ENCODE measurements at regions not wholly inside any gene's neighbourhood (a gene's known extent, or its start where the extent isn't known, plus 50 kb on each side); places are given as distances from the start of the nearest gene placed in this dataset.
"Not testable (repeated sequence)": the region's sequence is repeated elsewhere in the genome, so short reads cannot be mapped to it uniquely, and the experiment has no call there.

- DNase-seq (ENCODE audit: low read depth in 2 of 2), result not testable (repeated sequence)
These were observed 63.9 kb downstream of the RWDD3 start for GRCh38 chr1:95297906-95298305.

- no peak for DNase-seq (ENCODE audit: low read depth in 2 of 2)
These were observed 67.1 kb downstream of the RWDD3 start for GRCh38 chr1:95301091-95301490.

- DNase-seq (ENCODE audit: low read depth in 2 of 2), result no peak
These were observed 67.6 kb downstream of the RWDD3 start for GRCh38 chr1:95301614-95302013.

GRCh38 chr1:95304803-95305202 lies 70.8 kb downstream of the RWDD3 start:
- no peak for DNase-seq (ENCODE audit: low read depth in 2 of 2)

GRCh38 chr1:95308276-95309030 lies 74.4 kb downstream of the RWDD3 start:
- no peak for DNase-seq (ENCODE audit: low read depth in 2 of 2)

GRCh38 chr1:95309031-95309471 lies 75.0 kb downstream of the RWDD3 start:
- DNase-seq (ENCODE audit: low read depth in 2 of 2), result no peak

- no peak for DNase-seq (ENCODE audit: low read depth in 2 of 2)
These were observed 77.0 kb downstream of the RWDD3 start for GRCh38 chr1:95311014-95311413.

- no peak for DNase-seq (ENCODE audit: low read depth in 2 of 2)
These were observed 77.8 kb downstream of the RWDD3 start for GRCh38 chr1:95311762-95312161.

GRCh38 chr1:95312181-95312580 lies 78.2 kb downstream of the RWDD3 start:
- DNase-seq (ENCODE audit: low read depth in 2 of 2), result no peak

- DNase-seq (ENCODE audit: low read depth in 2 of 2), result no peak
These were observed 79.5 kb downstream of the RWDD3 start for GRCh38 chr1:95313527-95313926.

GRCh38 chr1:95321531-95321930 lies 87.5 kb downstream of the RWDD3 start:
- no peak for DNase-seq (ENCODE audit: low read depth in 2 of 2)

GRCh38 chr1:95323123-95323522 lies 89.1 kb downstream of the RWDD3 start:
- DNase-seq (ENCODE audit: low read depth in 2 of 2), result no peak

GRCh38 chr1:95325349-95325748 lies 91.3 kb downstream of the RWDD3 start:
- DNase-seq (ENCODE audit: low read depth in 2 of 2), result no peak

- no peak for DNase-seq (ENCODE audit: low read depth in 2 of 2)
These were observed 92.0 kb downstream of the RWDD3 start for GRCh38 chr1:95326023-95326422.

- DNase-seq (ENCODE audit: low read depth in 2 of 2), result no peak
These were observed 98.7 kb downstream of the RWDD3 start for GRCh38 chr1:95332754-95333153.

GRCh38 chr1:95339377-95339776 lies 105.4 kb downstream of the RWDD3 start:
- DNase-seq (ENCODE audit: low read depth in 2 of 2), result no peak

GRCh38 chr1:95340061-95340460 lies 106.1 kb downstream of the RWDD3 start:
- DNase-seq (ENCODE audit: low read depth in 2 of 2), result no peak

- DNase-seq (ENCODE audit: low read depth in 2 of 2), result no peak
These were observed 118.8 kb downstream of the RWDD3 start for GRCh38 chr1:95352767-95353166.

GRCh38 chr1:95353194-95353593 lies 119.2 kb downstream of the RWDD3 start:
- DNase-seq (ENCODE audit: low read depth in 2 of 2), result no peak

- DNase-seq (ENCODE audit: low read depth in 2 of 2), result no peak
These were observed 130.5 kb downstream of the RWDD3 start for GRCh38 chr1:95364546-95364945.

- DNase-seq (ENCODE audit: low read depth in 2 of 2), result no peak
These were observed 132.5 kb downstream of the RWDD3 start for GRCh38 chr1:95366498-95366897.

- no peak for DNase-seq (ENCODE audit: low read depth in 2 of 2)
These were observed 134.2 kb downstream of the RWDD3 start for GRCh38 chr1:95368178-95368577.

- DNase-seq (ENCODE audit: low read depth in 2 of 2), result no peak
These were observed 136.1 kb downstream of the RWDD3 start for GRCh38 chr1:95369985-95370690.

Data from stimulated activated CD4-positive, alpha-beta T cell treated with anti-CD3 and anti-CD28 coated beads, Interleukin-15, amount 100 ng/mL, for 48 hours (primary cell).